Smooth muscle cell (in vitro differentiated cells): ENCODE measurements at regions not wholly inside any gene's neighbourhood (a gene's known extent, or its start where the extent isn't known, plus 50 kb on each side); places are given as distances from the start of the nearest gene placed in this dataset.

Experiments used
- DNase-seq: peaks from one replicate; lab custom pipeline; 2025; ENCODE audit not compliant: unreplicated experiment; lab: John Stamatoyannopoulos, UW
- H2AFZ ChIP-seq: fragments of 200-600 bp; sonication (generic); 2 replicates; pipeline ENCODE4 v1.6.0; 2016; ENCODE audit warnings: antibody characterized with exemption, low read depth, mild to moderate bottlenecking
- H3F3A ChIP-seq: fragments of 200-600 bp; sonication (generic); 2 replicates; pipeline ENCODE4 v1.6.0; 2017; ENCODE audit warnings: antibody characterized with exemption, low read depth
- H3K27ac ChIP-seq: fragments of 200-600 bp; sonication (generic); 2 replicates; pipeline ENCODE4 v1.5.1; 2016; ENCODE audit warnings: low read depth, mild to moderate bottlenecking
- H3K27me3 ChIP-seq: fragments of 200-600 bp; sonication (generic); 2 replicates; pipeline ENCODE4 v1.6.1; 2016; ENCODE audit warnings: low read depth, mild to moderate bottlenecking
- H3K36me3 ChIP-seq: fragments of 200-600 bp; sonication (generic); 2 replicates; pipeline ENCODE4 v1.5.1; 2016; ENCODE audit warnings: low read depth
- H3K4me1 ChIP-seq: fragments of 200-600 bp; sonication (generic); 2 replicates; pipeline ENCODE4 v1.5.1; 2016; ENCODE audit warnings: low read depth
- H3K4me2 ChIP-seq: fragments of 200-600 bp; sonication (generic); 2 replicates; pipeline ENCODE4 v1.6.0; 2016; ENCODE audit warnings: mild to moderate bottlenecking
- H3K4me3 ChIP-seq: fragments of 200-600 bp; sonication (generic); 2 replicates; pipeline ENCODE4 v1.5.1; 2016; ENCODE audit warnings: mild to moderate bottlenecking
- H3K79me2 ChIP-seq: fragments of 200-600 bp; sonication (generic); 2 replicates; pipeline ENCODE4 v1.6.0; 2016; ENCODE audit warnings: low read depth, mild to moderate bottlenecking
- H3K9ac ChIP-seq: fragments of 200-600 bp; sonication (generic); 2 replicates; pipeline ENCODE4 v1.6.0; 2016; ENCODE audit warnings: low read depth
- H3K9me3 ChIP-seq: fragments of 200-600 bp; sonication (generic); replicated peaks from 2 replicates; pipeline ENCODE4 v1.5.1; 2016; ENCODE audit warnings: low read depth
- H4K20me1 ChIP-seq: fragments of 200-600 bp; sonication (generic); 2 replicates; pipeline ENCODE4 v1.6.0; 2016; ENCODE audit warnings: low read depth
- WGBS: methylation state at CpG from one replicate; pipeline ENCODE4 v1.1.7; 2016; ENCODE audit warnings: low lambda C conversion rate; 5-methylcytosine and 5-hydroxymethylcytosine counted together
- TF ChIP-seq, protein P1 (sequence below): fragments of 200-600 bp; sonication (generic); IDR thresholded peaks from 2 replicates; pipeline ENCODE4 v1.5.1; 2017; ENCODE audit warnings: borderline replicate concordance, mild to moderate bottlenecking, antibody characterized with exemption; ENCODE audit not compliant: insufficient read depth, poor library complexity, severe bottlenecking

DNA sequence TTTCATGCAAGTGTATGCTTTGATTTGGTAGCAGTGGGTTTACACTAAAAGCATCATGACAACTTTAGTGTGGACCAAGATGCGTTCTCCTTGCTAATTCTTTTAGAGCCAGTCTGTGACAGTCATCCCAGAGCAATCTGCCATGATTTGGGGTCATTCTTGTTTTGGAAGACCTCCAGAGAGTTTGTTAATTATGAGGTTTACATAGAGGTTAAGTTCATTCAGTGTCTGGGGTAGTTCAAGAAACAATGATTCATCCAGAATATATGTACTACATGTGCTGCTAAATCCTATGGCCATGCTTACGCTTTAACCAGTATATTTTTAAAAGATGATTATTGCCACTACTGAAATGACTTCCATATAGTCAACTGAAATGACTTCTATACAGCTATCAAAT is 328.5 kb upstream of the AGA start:
- Histone ChIP-seq H3K4me1 (no peaks in the 10 kb centered on the region), H4K20me1 (no peaks in the 10 kb centered on the region), H3K9me3 (no peaks in the 10 kb centered on the region), H3F3A (no peaks in the 10 kb centered on the region), H3K27me3 (no peaks in the 10 kb centered on the region), H3K27ac (no peak overlapping the region), H3K4me3 (no peak overlapping the region), H3K79me2 (no peaks in the 10 kb centered on the region), H3K4me2 (peak overlapping the region; percentile 0), H2AFZ (no peak overlapping the region), H3K36me3 (no peaks in the 10 kb centered on the region), H3K9ac (no peak overlapping the region)
- WGBS = 26% methylated on average over 2 of the region's 2 CpGs
- TF ChIP-seq, protein P1, sequence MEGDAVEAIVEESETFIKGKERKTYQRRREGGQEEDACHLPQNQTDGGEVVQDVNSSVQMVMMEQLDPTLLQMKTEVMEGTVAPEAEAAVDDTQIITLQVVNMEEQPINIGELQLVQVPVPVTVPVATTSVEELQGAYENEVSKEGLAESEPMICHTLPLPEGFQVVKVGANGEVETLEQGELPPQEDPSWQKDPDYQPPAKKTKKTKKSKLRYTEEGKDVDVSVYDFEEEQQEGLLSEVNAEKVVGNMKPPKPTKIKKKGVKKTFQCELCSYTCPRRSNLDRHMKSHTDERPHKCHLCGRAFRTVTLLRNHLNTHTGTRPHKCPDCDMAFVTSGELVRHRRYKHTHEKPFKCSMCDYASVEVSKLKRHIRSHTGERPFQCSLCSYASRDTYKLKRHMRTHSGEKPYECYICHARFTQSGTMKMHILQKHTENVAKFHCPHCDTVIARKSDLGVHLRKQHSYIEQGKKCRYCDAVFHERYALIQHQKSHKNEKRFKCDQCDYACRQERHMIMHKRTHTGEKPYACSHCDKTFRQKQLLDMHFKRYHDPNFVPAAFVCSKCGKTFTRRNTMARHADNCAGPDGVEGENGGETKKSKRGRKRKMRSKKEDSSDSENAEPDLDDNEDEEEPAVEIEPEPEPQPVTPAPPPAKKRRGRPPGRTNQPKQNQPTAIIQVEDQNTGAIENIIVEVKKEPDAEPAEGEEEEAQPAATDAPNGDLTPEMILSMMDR = no peak
- no peak for DNase-seq

DNA sequence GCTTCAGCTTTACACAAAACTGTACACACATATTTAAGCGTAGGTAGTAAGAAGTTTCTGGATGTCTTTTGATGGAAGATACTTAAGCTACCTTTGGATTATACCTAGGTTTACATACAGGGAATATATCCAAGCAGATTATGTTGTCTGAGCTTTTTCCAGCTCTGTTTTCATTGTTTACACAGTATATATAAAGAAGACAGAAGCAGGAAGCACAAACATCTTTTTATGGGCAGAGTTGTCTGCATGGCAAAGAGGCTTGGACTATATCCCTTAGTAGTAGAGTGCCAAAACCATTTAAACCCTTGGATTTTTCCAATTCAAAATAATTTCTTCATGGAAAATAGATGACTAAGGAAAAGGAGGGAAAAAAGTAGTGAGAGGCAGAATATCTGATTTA is 329.4 kb upstream of the AGA start:
- 100% methylated on average over 1 of the region's 1 CpG for WGBS
- Histone ChIP-seq H3K4me3 (no peak overlapping the region), H3K9ac (no peak overlapping the region), H3K27ac (no peak overlapping the region), H3K4me1 (no peaks in the 10 kb centered on the region), H4K20me1 (no peaks in the 10 kb centered on the region), H3K36me3 (no peaks in the 10 kb centered on the region), H3K9me3 (no peaks in the 10 kb centered on the region), H2AFZ (no peak overlapping the region), H3K27me3 (no peaks in the 10 kb centered on the region), H3K4me2 (no peak overlapping the region), H3K79me2 (no peaks in the 10 kb centered on the region), H3F3A (no peaks in the 10 kb centered on the region)
- TF ChIP-seq, protein P1 = no peak
- DNase-seq = no peak

DNA sequence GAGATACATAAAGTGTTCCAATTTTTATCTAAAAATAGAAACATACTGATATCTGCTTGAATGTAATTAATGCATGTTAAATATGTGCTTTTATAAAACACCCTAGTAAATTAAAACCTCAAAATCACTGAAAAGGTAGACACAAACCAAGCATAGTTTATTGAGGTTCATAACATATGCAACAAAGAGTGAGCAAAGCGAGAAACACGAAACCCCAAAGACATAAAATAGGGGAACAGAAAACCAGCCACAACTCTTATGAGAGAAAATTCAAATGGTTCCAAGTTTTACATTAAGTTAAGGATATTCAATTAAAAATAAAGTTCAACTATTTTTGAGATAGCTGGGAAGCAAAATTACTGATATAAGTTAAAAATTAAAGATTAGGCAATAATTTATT is 336.4 kb upstream of the AGA start:
- Histone ChIP-seq H3F3A (no peaks in the 10 kb centered on the region), H2AFZ (no peak overlapping the region), H3K27me3 (no peaks in the 10 kb centered on the region), H3K9me3 (no peaks in the 10 kb centered on the region), H3K4me3 (no peak overlapping the region), H3K79me2 (no peaks in the 10 kb centered on the region), H3K36me3 (no peaks in the 10 kb centered on the region), H3K27ac (no peak overlapping the region), H3K9ac (no peak overlapping the region), H3K4me2 (no peak overlapping the region), H3K4me1 (no peaks in the 10 kb centered on the region), H4K20me1 (no peaks in the 10 kb centered on the region)
- no peak for DNase-seq
- 100% methylated on average over 2 of the region's 2 CpGs for WGBS
- TF ChIP-seq, protein P1 = no peak

DNA sequence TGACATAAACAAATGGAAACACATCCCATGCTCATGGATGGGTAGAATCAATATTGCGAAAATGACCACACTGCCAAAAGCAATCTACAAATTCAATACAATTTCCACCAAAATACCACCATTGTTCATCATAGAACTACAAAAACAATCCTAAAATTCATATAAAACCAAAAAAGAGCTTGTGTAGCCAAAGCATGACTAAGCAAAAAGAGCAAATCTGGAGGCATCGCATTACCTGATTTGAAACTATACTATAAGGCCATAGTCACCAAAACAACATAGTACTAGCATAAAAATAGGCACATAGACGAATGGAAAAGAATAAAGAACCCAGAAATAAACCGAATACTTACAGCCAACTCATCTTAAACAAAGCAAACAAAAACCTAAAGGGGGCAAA is 342.8 kb upstream of the AGA start:
- Histone ChIP-seq H4K20me1 (no peaks in the 10 kb centered on the region), H3F3A (no peaks in the 10 kb centered on the region), H3K4me1 (no peaks in the 10 kb centered on the region), H3K27ac (no peak overlapping the region), H3K9me3 (no peaks in the 10 kb centered on the region), H3K36me3 (no peaks in the 10 kb centered on the region), H3K4me2 (no peak overlapping the region), H3K4me3 (no peak overlapping the region), H3K27me3 (no peaks in the 10 kb centered on the region), H2AFZ (no peak overlapping the region), H3K79me2 (no peaks in the 10 kb centered on the region), H3K9ac (no peak overlapping the region)
- DNase-seq = no peak
- WGBS = 70% methylated on average over 4 of the region's 4 CpGs
- TF ChIP-seq, protein P1 = no peak
